ENCODE measurements at regions not wholly inside any gene's neighbourhood (a gene's known extent, or its start where the extent isn't known, plus 50 kb on each side); places are given as distances from the start of the nearest gene placed in this dataset.

- Histone ChIP-seq H2AFZ (replicated peaks; ENCODE audit: low read length, poor library complexity) (no peak overlapping the region), H4K20me1 (ENCODE audit: insufficient read depth, low read length) (no peaks in the 10 kb centered on the region), H3K36me3 (ENCODE audit: control insufficient read depth, insufficient read depth, low read length) (no peaks in the 10 kb centered on the region), H3K4me2 (ENCODE audit: low read depth, low read length) (no peak overlapping the region), H3K14ac (replicated peaks; ENCODE audit: low read depth, low read length) (no peak overlapping the region), H3K4me1 (ENCODE audit: control insufficient read depth, insufficient read depth, low read length) (no peaks in the 10 kb centered on the region), H2AK5ac (ENCODE audit: low read depth, low read length) (no peak overlapping the region), H2BK15ac (ENCODE audit: low read depth, low read length) (no peak overlapping the region), H3K4me3 (ENCODE audit: insufficient read depth, low read depth, low read length) (no peak overlapping the region), H2BK5ac (ENCODE audit: low read depth, low read length, poor library complexity, severe bottlenecking) (no peak overlapping the region), H3K27me3 (ENCODE audit: control insufficient read depth, insufficient read depth, low read length) (no peaks in the 10 kb centered on the region), H3K18ac (ENCODE audit: low read depth, low read length) (no peak overlapping the region), H3K27ac (ENCODE audit: insufficient read depth, low read length) (no peak overlapping the region), H3K9ac (ENCODE audit: low read depth, low read length) (no peak overlapping the region), H3K9me3 (ENCODE audit: control insufficient read depth, insufficient read depth, low read length) (peaks cover 26% of the 10 kb centered on the region), H4K5ac (ENCODE audit: low read depth, low read length) (no peak overlapping the region), H3K9me1 (ENCODE audit: insufficient read depth, low read length) (no peaks in the 10 kb centered on the region), H4K8ac (ENCODE audit: low read depth in 2 of 2, low read length in 2 of 2) (no peak overlapping the region), H3K4ac (ENCODE audit: low read depth, low read length) (no peak overlapping the region), H4K91ac (ENCODE audit: insufficient read depth, low read depth, low read length) (no peak overlapping the region), H2BK120ac (ENCODE audit: low read depth, low read length) (no peak overlapping the region), H3K56ac (ENCODE audit: extremely low read depth, insufficient read depth, low read length) (no peak overlapping the region), H3K79me1 (ENCODE audit: low read depth in 1 of 2, low read length in 2 of 2) (no peaks in the 10 kb centered on the region), H2AK9ac (replicated peaks; ENCODE audit: low read depth, low read length, poor library complexity) (no peak overlapping the region), H2BK20ac (ENCODE audit: low read depth, low read length) (no peak overlapping the region), H3K23ac (ENCODE audit: low read depth, low read length) (no peak overlapping the region)
- in situ Hi-C loops (cut with MboI; ENCODE audit: low sequenced_read_pairs) (no loop called here), intact Hi-C loops (cut with micrococcal nuclease) (no loop called here), dilution Hi-C loops (cut with HindIII; ENCODE audit: low sequenced_read_pairs, unreplicated experiment) (no loop called here)
- POLR2A ChIA-PET (ENCODE audit: unreplicated experiment): no interaction called here
- DNase-seq (no peak), ATAC-seq (ENCODE audit: low read depth) (no peak)
- CTCF ChIA-PET: no interaction called here
- TF ChIP-seq CEBPB (IDR thresholded peaks at IDR 0.05; ENCODE audit: low read depth, low read length): no peak
- no peak for TF ChIP-seq MAZ (IDR thresholded peaks at IDR 0.05; ENCODE audit: borderline replicate concordance, low read depth, low read length)
- TF ChIP-seq MAFK (IDR thresholded peaks at IDR 0.05; ENCODE audit: low read depth, low read length): no peak
- TF ChIP-seq RFX5 (IDR thresholded peaks at IDR 0.05; ENCODE audit: low read depth, low read length): no peak
- no peak for TF ChIP-seq NFE2L2 (IDR thresholded peaks at IDR 0.05; ENCODE audit: low read depth, low read length)
- TF ChIP-seq POLR2A (IDR thresholded peaks at IDR 0.05; ENCODE audit: low read depth, low read length): no peak
- no peak for TF ChIP-seq BHLHE40 (IDR thresholded peaks at IDR 0.05; ENCODE audit: low read depth, low read length)
- TF ChIP-seq RAD21 (IDR thresholded peaks at IDR 0.05; ENCODE audit: low read length): no peak
- TF ChIP-seq ELK1 (IDR thresholded peaks at IDR 0.05; ENCODE audit: borderline replicate concordance, low read depth, low read length): no peak
- TF ChIP-seq SMC3 (IDR thresholded peaks at IDR 0.05; ENCODE audit: low read depth, low read length): no peak
- no peak for TF ChIP-seq RCOR1 (IDR thresholded peaks at IDR 0.05; ENCODE audit: insufficient replicate concordance, low read length)
- TF ChIP-seq CTCF (conservative IDR thresholded peaks at IDR 0.05; ENCODE audit: low read depth, low read length): no peak
- TF ChIP-seq MXI1 (IDR thresholded peaks at IDR 0.05; ENCODE audit: borderline replicate concordance, low read depth, low read length): no peak
- TF ChIP-seq USF2 (IDR thresholded peaks at IDR 0.05; ENCODE audit: low read depth, low read length): no peak
- no peak for TF ChIP-seq CHD1 (IDR thresholded peaks at IDR 0.05; ENCODE audit: low read depth, low read length)
- no peak for TF ChIP-seq FOS (IDR thresholded peaks at IDR 0.05; ENCODE audit: low read depth, low read length)
- no TSS peak for BruUV-seq (replicated peaks)
- 83% methylated on average over 1 of the region's 7 CpGs; no CpG with 5 or more reads in 1 of the 2 experiments for WGBS, 2 experiments (ENCODE audit: extremely low coverage in 2 of 2, insufficient read length in 1 of 2)
Measured at GRCh38 chr16:79337906-79338305, 262.6 kb downstream of the MAF start.
